ENCODE measurements at regions not wholly inside any gene's neighbourhood (a gene's known extent, or its start where the extent isn't known, plus 50 kb on each side); places are given as distances from the start of the nearest gene placed in this dataset.
A peak's percentile ranks its signal among the peaks of the same experiment; 100 is the strongest.

GRCh38 chr5:18888821-18889220, 1099.2 kb downstream of the CDH18 start:
- H3K27ac ChIP-seq (ENCODE audit: insufficient read depth in 1 of 2, low read depth in 1 of 2, low read length in 2 of 2, poor library complexity in 1 of 2, severe bottlenecking in 2 of 2): no peak overlapping the region
- no peak overlapping the region for H3K4me3 ChIP-seq (ENCODE audit: control insufficient read depth in 1 of 7, extremely low read depth in 1 of 7, insufficient read depth in 4 of 7, low read depth in 2 of 7, low read length in 6 of 7)
- no peaks in the 10 kb centered on the region for H3K36me3 ChIP-seq (ENCODE audit: control insufficient read depth in 4 of 4, insufficient read depth in 4 of 4, low read length in 3 of 4)
- no peak for DNase-seq
- peaks cover 0 to 4% (median 0%) of the 10 kb centered on the region in 5 experiments for H3K9me3 ChIP-seq (ENCODE audit: control extremely low read depth in 1 of 5, control insufficient read depth in 4 of 5, insufficient read depth in 2 of 5, low read depth in 1 of 5, low read length in 4 of 5)
- ChIA-PET POLR2A (no interaction called here), CTCF (no interaction called here)
- no peaks in the 10 kb centered on the region for H3K4me1 ChIP-seq (ENCODE audit: control extremely low read depth in 1 of 4, control insufficient read depth in 4 of 4, insufficient read depth in 4 of 4, low read length in 3 of 4)
- no peaks in the 10 kb centered on the region for H3K27me3 ChIP-seq (replicated peaks in 2 of 5; ENCODE audit: control insufficient read depth in 4 of 5, insufficient read depth in 5 of 5, low read length in 4 of 5)

- CTCF ChIA-PET: no interaction called here
- Histone ChIP-seq H3K27me3 (replicated peaks in 2 of 5; ENCODE audit: control insufficient read depth in 4 of 5, insufficient read depth in 5 of 5, low read length in 4 of 5) (no peaks in the 10 kb centered on the region), H3K27ac (ENCODE audit: insufficient read depth in 1 of 2, low read depth in 1 of 2, low read length in 2 of 2, poor library complexity in 1 of 2, severe bottlenecking in 2 of 2) (no peak overlapping the region), H3K4me1 (ENCODE audit: control extremely low read depth in 1 of 4, control insufficient read depth in 4 of 4, insufficient read depth in 4 of 4, low read length in 3 of 4) (no peaks in the 10 kb centered on the region), H3K4me3 (ENCODE audit: control insufficient read depth in 1 of 7, extremely low read depth in 1 of 7, insufficient read depth in 4 of 7, low read depth in 2 of 7, low read length in 6 of 7) (no peak overlapping the region), H3K9me3 (ENCODE audit: control extremely low read depth in 1 of 5, control insufficient read depth in 4 of 5, insufficient read depth in 2 of 5, low read depth in 1 of 5, low read length in 4 of 5) (no peaks in the 10 kb centered on the region), H3K36me3 (ENCODE audit: control insufficient read depth in 4 of 4, insufficient read depth in 4 of 4, low read length in 3 of 4) (no peaks in the 10 kb centered on the region)
- POLR2A ChIA-PET: no interaction called here
- DNase-seq: no peak
- WGBS (ENCODE audit: insufficient coverage): no CpG with 5 or more reads among the region's 3 CpGs
Measured at GRCh38 chr5:18900644-18901043, 1087.4 kb downstream of the CDH18 start.

GRCh38 chr5:18920966-18921365, 1067.0 kb downstream of the CDH18 start:
- H3K27ac ChIP-seq (ENCODE audit: insufficient read depth in 1 of 2, low read depth in 1 of 2, low read length in 2 of 2, poor library complexity in 1 of 2, severe bottlenecking in 2 of 2): no peak overlapping the region
- no peak for DNase-seq
- no peaks in the 10 kb centered on the region for H3K4me1 ChIP-seq (ENCODE audit: control extremely low read depth in 1 of 4, control insufficient read depth in 4 of 4, insufficient read depth in 4 of 4, low read length in 3 of 4)
- 89% methylated on average over 4 of the region's 5 CpGs for WGBS (ENCODE audit: insufficient coverage)
- H3K4me3 ChIP-seq (ENCODE audit: control insufficient read depth in 1 of 7, extremely low read depth in 1 of 7, insufficient read depth in 4 of 7, low read depth in 2 of 7, low read length in 6 of 7): no peak overlapping the region
- CTCF ChIA-PET: no interaction called here
- no peaks in the 10 kb centered on the region for H3K36me3 ChIP-seq (ENCODE audit: control insufficient read depth in 4 of 4, insufficient read depth in 4 of 4, low read length in 3 of 4)
- no peaks in the 10 kb centered on the region for H3K27me3 ChIP-seq (replicated peaks in 2 of 5; ENCODE audit: control insufficient read depth in 4 of 5, insufficient read depth in 5 of 5, low read length in 4 of 5)
- H3K9me3 ChIP-seq (ENCODE audit: control extremely low read depth in 1 of 5, control insufficient read depth in 4 of 5, insufficient read depth in 2 of 5, low read depth in 1 of 5, low read length in 4 of 5): peaks cover 0 to 2% (median 0%) of the 10 kb centered on the region in 5 experiments
- POLR2A ChIA-PET: no interaction called here

- H3K27ac ChIP-seq (ENCODE audit: insufficient read depth in 1 of 2, low read depth in 1 of 2, low read length in 2 of 2, poor library complexity in 1 of 2, severe bottlenecking in 2 of 2): no peak overlapping the region
- ChIA-PET POLR2A (no interaction called here), CTCF (no interaction called here)
- no peaks in the 10 kb centered on the region for H3K9me3 ChIP-seq (ENCODE audit: control extremely low read depth in 1 of 5, control insufficient read depth in 4 of 5, insufficient read depth in 2 of 5, low read depth in 1 of 5, low read length in 4 of 5)
- 100% methylated on average over 1 of the region's 2 CpGs for WGBS (ENCODE audit: insufficient coverage)
- no peak overlapping the region for H3K4me3 ChIP-seq (ENCODE audit: control insufficient read depth in 1 of 7, extremely low read depth in 1 of 7, insufficient read depth in 4 of 7, low read depth in 2 of 7, low read length in 6 of 7)
- no peaks in the 10 kb centered on the region for H3K27me3 ChIP-seq (replicated peaks in 2 of 5; ENCODE audit: control insufficient read depth in 4 of 5, insufficient read depth in 5 of 5, low read length in 4 of 5)
- H3K36me3 ChIP-seq (ENCODE audit: control insufficient read depth in 4 of 4, insufficient read depth in 4 of 4, low read length in 3 of 4): no peaks in the 10 kb centered on the region
- H3K4me1 ChIP-seq (ENCODE audit: control extremely low read depth in 1 of 4, control insufficient read depth in 4 of 4, insufficient read depth in 4 of 4, low read length in 3 of 4): no peaks in the 10 kb centered on the region
- no peak for DNase-seq
Measured at GRCh38 chr5:18932081-18932480, 1055.9 kb downstream of the CDH18 start.

GRCh38 chr5:18944771-18945170, 1043.2 kb downstream of the CDH18 start:
- Histone ChIP-seq H3K27me3 (replicated peaks in 2 of 5; ENCODE audit: control insufficient read depth in 4 of 5, insufficient read depth in 5 of 5, low read length in 4 of 5) (no peaks in the 10 kb centered on the region), H3K4me3 (ENCODE audit: control insufficient read depth in 1 of 7, extremely low read depth in 1 of 7, insufficient read depth in 4 of 7, low read depth in 2 of 7, low read length in 6 of 7) (no peak overlapping the region), H3K9me3 (ENCODE audit: control extremely low read depth in 1 of 5, control insufficient read depth in 4 of 5, insufficient read depth in 2 of 5, low read depth in 1 of 5, low read length in 4 of 5) (peaks cover 0 to 7% (median 0%) of the 10 kb centered on the region in 5 experiments), H3K27ac (ENCODE audit: insufficient read depth in 1 of 2, low read depth in 1 of 2, low read length in 2 of 2, poor library complexity in 1 of 2, severe bottlenecking in 2 of 2) (no peak overlapping the region), H3K36me3 (ENCODE audit: control insufficient read depth in 4 of 4, insufficient read depth in 4 of 4, low read length in 3 of 4) (no peaks in the 10 kb centered on the region), H3K4me1 (ENCODE audit: control extremely low read depth in 1 of 4, control insufficient read depth in 4 of 4, insufficient read depth in 4 of 4, low read length in 3 of 4) (peaks cover 0 to 3% (median 0%) of the 10 kb centered on the region in 4 experiments)
- CTCF ChIA-PET: no interaction called here
- DNase-seq: peak in 2 of 3 donors; percentile 6 to 35
- 26% methylated on average over 4 of the region's 5 CpGs for WGBS (ENCODE audit: insufficient coverage)
- POLR2A ChIA-PET: no interaction called here

- ChIA-PET CTCF (no interaction called here), POLR2A (interaction anchor here (0.5 kb wide), 1 partner anchor 552 kb away, joined by 4 read pairs; no protein-coding TSS in a partner anchor)
- H3K36me3 ChIP-seq (ENCODE audit: control insufficient read depth in 4 of 4, insufficient read depth in 4 of 4, low read length in 3 of 4): no peaks in the 10 kb centered on the region
- no peaks in the 10 kb centered on the region for H3K9me3 ChIP-seq (ENCODE audit: control extremely low read depth in 1 of 5, control insufficient read depth in 4 of 5, insufficient read depth in 2 of 5, low read depth in 1 of 5, low read length in 4 of 5)
- H3K4me1 ChIP-seq (ENCODE audit: control extremely low read depth in 1 of 4, control insufficient read depth in 4 of 4, insufficient read depth in 4 of 4, low read length in 3 of 4): no peaks in the 10 kb centered on the region
- no peaks in the 10 kb centered on the region for H3K27me3 ChIP-seq (replicated peaks in 2 of 5; ENCODE audit: control insufficient read depth in 4 of 5, insufficient read depth in 5 of 5, low read length in 4 of 5)
- H3K27ac ChIP-seq (ENCODE audit: insufficient read depth in 1 of 2, low read depth in 1 of 2, low read length in 2 of 2, poor library complexity in 1 of 2, severe bottlenecking in 2 of 2): no peak overlapping the region
- no peak for DNase-seq
- H3K4me3 ChIP-seq (ENCODE audit: control insufficient read depth in 1 of 7, extremely low read depth in 1 of 7, insufficient read depth in 4 of 7, low read depth in 2 of 7, low read length in 6 of 7): no peak overlapping the region
- no CpG with 5 or more reads among the region's 2 CpGs for WGBS (ENCODE audit: insufficient coverage)
Measured at GRCh38 chr5:18954239-18954638, 1033.8 kb downstream of the CDH18 start.

GRCh38 chr5:18959535-18959934, 1028.5 kb downstream of the CDH18 start:
- H3K4me1 ChIP-seq (ENCODE audit: control extremely low read depth in 1 of 4, control insufficient read depth in 4 of 4, insufficient read depth in 4 of 4, low read length in 3 of 4): no peaks in the 10 kb centered on the region
- CTCF ChIA-PET: interaction anchor here (0.7 kb wide), 1 partner anchor 862 kb away, joined by 3 read pairs; no protein-coding TSS in a partner anchor
- H3K27me3 ChIP-seq (replicated peaks in 2 of 5; ENCODE audit: control insufficient read depth in 4 of 5, insufficient read depth in 5 of 5, low read length in 4 of 5): no peaks in the 10 kb centered on the region
- no peak overlapping the region for H3K27ac ChIP-seq (ENCODE audit: insufficient read depth in 1 of 2, low read depth in 1 of 2, low read length in 2 of 2, poor library complexity in 1 of 2, severe bottlenecking in 2 of 2)
- H3K4me3 ChIP-seq (ENCODE audit: control insufficient read depth in 1 of 7, extremely low read depth in 1 of 7, insufficient read depth in 4 of 7, low read depth in 2 of 7, low read length in 6 of 7): no peak overlapping the region
- POLR2A ChIA-PET: no interaction called here
- no peak for DNase-seq
- WGBS (ENCODE audit: insufficient coverage): 100% methylated on average over 2 of the region's 4 CpGs
- H3K9me3 ChIP-seq (ENCODE audit: control extremely low read depth in 1 of 5, control insufficient read depth in 4 of 5, insufficient read depth in 2 of 5, low read depth in 1 of 5, low read length in 4 of 5): no peaks in the 10 kb centered on the region
- H3K36me3 ChIP-seq (ENCODE audit: control insufficient read depth in 4 of 4, insufficient read depth in 4 of 4, low read length in 3 of 4): no peaks in the 10 kb centered on the region
